Neural cell (in vitro differentiated cells): ENCODE measurements at regions not wholly inside any gene's neighbourhood (a gene's known extent, or its start where the extent isn't known, plus 50 kb on each side); places are given as distances from the start of the nearest gene placed in this dataset.

Experiments
- EP300 ChIP-seq: fragments of 450-650 bp; conservative IDR thresholded peaks from 2 replicates; pipeline ENCODE4 v1.6.1; 2014; ENCODE audit warnings: antibody characterized with exemption, mild to moderate bottlenecking, moderate library complexity; ENCODE audit not compliant: poor library complexity, severe bottlenecking
- EZH2 ChIP-seq: fragments of 200-600, 300-800 bp; shearing (Covaris generic), sonication (generic); IDR thresholded peaks from 2 replicates; pipeline ENCODE4 v1.6.1; 2014; ENCODE audit warnings: antibody characterized with exemption, low read length, borderline replicate concordance, mild to moderate bottlenecking; ENCODE audit not compliant: insufficient read depth, poor library complexity, severe bottlenecking
- MXI1 ChIP-seq: fragments of 450-650 bp; conservative IDR thresholded peaks from 2 replicates; pipeline ENCODE4 v1.6.1; 2014; ENCODE audit warnings: antibody characterized with exemption, mild to moderate bottlenecking; ENCODE audit not compliant: poor library complexity, severe bottlenecking
- POLR2AphosphoS5 ChIP-seq: IDR thresholded peaks from 2 replicates; pipeline ENCODE4 v1.6.1; 2012
- RAD21 ChIP-seq: fragments of 450-650 bp; conservative IDR thresholded peaks from 2 replicates; pipeline ENCODE4 v1.6.1; 2014; ENCODE audit warnings: antibody characterized with exemption, mild to moderate bottlenecking, moderate library complexity
- SMC3 ChIP-seq: fragments of 450-650 bp; conservative IDR thresholded peaks from 2 replicates; pipeline ENCODE4 v1.6.1; 2014; ENCODE audit warnings: antibody characterized with exemption, mild to moderate bottlenecking, moderate library complexity; ENCODE audit not compliant: poor library complexity
- TAF1 ChIP-seq: IDR thresholded peaks from 2 replicates; pipeline ENCODE4 v1.6.1; 2012; ENCODE audit warnings: low read depth
- TF ChIP-seq, protein P1 (sequence below): fragments of 450-650 bp; IDR thresholded peaks from 2 replicates; pipeline ENCODE4 v1.5.1; 2014; ENCODE audit warnings: antibody characterized with exemption, mild to moderate bottlenecking, moderate library complexity; ENCODE audit not compliant: poor library complexity, severe bottlenecking
- TF ChIP-seq, protein P2 (sequence below): IDR thresholded peaks from 2 replicates; pipeline ENCODE4 v1.6.1; 2012; ENCODE audit warnings: borderline replicate concordance

DNA sequence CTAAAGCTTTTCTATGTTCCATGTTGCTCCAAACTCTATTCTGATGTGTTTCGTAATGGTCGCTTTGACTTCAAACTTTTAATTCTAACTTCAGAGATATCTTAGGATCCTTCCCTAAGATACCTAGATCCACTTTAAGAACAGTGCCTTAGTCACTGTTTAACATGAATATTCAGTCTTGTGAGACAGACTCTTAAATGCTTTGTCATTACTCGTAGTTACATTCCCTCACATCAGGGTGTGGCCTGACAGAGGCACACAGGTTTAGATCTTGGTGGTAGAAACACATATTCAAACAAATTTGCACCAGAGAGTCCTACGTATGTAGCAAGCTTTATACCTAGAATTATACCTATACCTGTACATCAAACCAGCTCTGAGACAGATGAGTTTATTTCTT, 687.0 kb upstream of the C9orf72 start:
- TF ChIP-seq, protein P1, sequence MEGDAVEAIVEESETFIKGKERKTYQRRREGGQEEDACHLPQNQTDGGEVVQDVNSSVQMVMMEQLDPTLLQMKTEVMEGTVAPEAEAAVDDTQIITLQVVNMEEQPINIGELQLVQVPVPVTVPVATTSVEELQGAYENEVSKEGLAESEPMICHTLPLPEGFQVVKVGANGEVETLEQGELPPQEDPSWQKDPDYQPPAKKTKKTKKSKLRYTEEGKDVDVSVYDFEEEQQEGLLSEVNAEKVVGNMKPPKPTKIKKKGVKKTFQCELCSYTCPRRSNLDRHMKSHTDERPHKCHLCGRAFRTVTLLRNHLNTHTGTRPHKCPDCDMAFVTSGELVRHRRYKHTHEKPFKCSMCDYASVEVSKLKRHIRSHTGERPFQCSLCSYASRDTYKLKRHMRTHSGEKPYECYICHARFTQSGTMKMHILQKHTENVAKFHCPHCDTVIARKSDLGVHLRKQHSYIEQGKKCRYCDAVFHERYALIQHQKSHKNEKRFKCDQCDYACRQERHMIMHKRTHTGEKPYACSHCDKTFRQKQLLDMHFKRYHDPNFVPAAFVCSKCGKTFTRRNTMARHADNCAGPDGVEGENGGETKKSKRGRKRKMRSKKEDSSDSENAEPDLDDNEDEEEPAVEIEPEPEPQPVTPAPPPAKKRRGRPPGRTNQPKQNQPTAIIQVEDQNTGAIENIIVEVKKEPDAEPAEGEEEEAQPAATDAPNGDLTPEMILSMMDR, result no peak
- TF ChIP-seq EP300 (no peak), EZH2 (no peak), SMC3 (no peak), MXI1 (no peak), TAF1 (no peak), POLR2AphosphoS5 (no peak), RAD21 (no peak)
- TF ChIP-seq, protein P2, sequence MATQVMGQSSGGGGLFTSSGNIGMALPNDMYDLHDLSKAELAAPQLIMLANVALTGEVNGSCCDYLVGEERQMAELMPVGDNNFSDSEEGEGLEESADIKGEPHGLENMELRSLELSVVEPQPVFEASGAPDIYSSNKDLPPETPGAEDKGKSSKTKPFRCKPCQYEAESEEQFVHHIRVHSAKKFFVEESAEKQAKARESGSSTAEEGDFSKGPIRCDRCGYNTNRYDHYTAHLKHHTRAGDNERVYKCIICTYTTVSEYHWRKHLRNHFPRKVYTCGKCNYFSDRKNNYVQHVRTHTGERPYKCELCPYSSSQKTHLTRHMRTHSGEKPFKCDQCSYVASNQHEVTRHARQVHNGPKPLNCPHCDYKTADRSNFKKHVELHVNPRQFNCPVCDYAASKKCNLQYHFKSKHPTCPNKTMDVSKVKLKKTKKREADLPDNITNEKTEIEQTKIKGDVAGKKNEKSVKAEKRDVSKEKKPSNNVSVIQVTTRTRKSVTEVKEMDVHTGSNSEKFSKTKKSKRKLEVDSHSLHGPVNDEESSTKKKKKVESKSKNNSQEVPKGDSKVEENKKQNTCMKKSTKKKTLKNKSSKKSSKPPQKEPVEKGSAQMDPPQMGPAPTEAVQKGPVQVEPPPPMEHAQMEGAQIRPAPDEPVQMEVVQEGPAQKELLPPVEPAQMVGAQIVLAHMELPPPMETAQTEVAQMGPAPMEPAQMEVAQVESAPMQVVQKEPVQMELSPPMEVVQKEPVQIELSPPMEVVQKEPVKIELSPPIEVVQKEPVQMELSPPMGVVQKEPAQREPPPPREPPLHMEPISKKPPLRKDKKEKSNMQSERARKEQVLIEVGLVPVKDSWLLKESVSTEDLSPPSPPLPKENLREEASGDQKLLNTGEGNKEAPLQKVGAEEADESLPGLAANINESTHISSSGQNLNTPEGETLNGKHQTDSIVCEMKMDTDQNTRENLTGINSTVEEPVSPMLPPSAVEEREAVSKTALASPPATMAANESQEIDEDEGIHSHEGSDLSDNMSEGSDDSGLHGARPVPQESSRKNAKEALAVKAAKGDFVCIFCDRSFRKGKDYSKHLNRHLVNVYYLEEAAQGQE, result no peak
